ENCODE measurements at regions not wholly inside any gene's neighbourhood (a gene's known extent, or its start where the extent isn't known, plus 50 kb on each side); places are given as distances from the start of the nearest gene placed in this dataset.

DNA sequence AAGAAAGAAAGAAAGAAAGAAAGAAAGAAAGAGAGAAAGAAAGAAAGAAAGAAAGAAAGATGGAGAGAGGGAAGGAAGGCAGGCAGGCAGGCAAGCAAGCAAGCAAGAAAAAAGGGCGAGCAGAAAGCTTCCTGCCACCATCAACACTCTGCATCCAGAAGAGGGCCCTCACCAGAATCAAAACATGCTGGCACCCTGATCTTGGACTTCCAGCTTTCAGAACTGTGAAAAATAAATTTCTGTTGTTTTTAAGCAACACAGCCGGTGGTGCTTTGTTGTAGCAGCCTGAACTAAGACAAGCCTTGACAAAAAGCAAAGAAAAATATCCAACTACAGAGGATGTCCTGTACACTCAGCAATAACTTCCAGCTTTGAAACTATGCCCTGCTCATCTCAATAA lies 401.7 kb downstream of the LRATD1 start:
- Mint-ChIP-seq H3K4me1 (ENCODE audit: unreplicated experiment) (no peaks in the 10 kb centered on the region), H3K36me3 (ENCODE audit: low read depth, unreplicated experiment) (no peaks in the 10 kb centered on the region), H3K4me3 (ENCODE audit: unreplicated experiment) (no peak overlapping the region), H3K9me3 (ENCODE audit: unreplicated experiment) (no peaks in the 10 kb centered on the region), H3K27ac (ENCODE audit: unreplicated experiment) (no peak overlapping the region), H3K27me3 (ENCODE audit: unreplicated experiment) (no peaks in the 10 kb centered on the region)
- TF ChIP-seq CTCF (IDR thresholded peaks at IDR 0.05; ENCODE audit: unreplicated experiment), result no peak
- DNase-seq (ENCODE audit: low spot score), result no peak

- no peaks in the 10 kb centered on the region for H3K36me3 Mint-ChIP-seq (ENCODE audit: low read depth, unreplicated experiment)
- no peak for DNase-seq (ENCODE audit: low spot score)
- H3K4me1 Mint-ChIP-seq (ENCODE audit: unreplicated experiment), result no peaks in the 10 kb centered on the region
- H3K27ac Mint-ChIP-seq (ENCODE audit: unreplicated experiment), result no peak overlapping the region
- TF ChIP-seq CTCF (IDR thresholded peaks at IDR 0.05; ENCODE audit: unreplicated experiment), result no peak
- no peaks in the 10 kb centered on the region for H3K27me3 Mint-ChIP-seq (ENCODE audit: unreplicated experiment)
- H3K4me3 Mint-ChIP-seq (ENCODE audit: unreplicated experiment), result no peak overlapping the region
- H3K9me3 Mint-ChIP-seq (ENCODE audit: unreplicated experiment), result no peaks in the 10 kb centered on the region
Measured at GRCh38 chr2:15034860-15035259, 402.3 kb downstream of the LRATD1 start.

GRCh38 chr2:15038366-15039364 lies 406.1 kb downstream of the LRATD1 start:
- Mint-ChIP-seq H3K4me3 (ENCODE audit: unreplicated experiment) (no peak overlapping the region), H3K4me1 (ENCODE audit: unreplicated experiment) (no peaks in the 10 kb centered on the region), H3K9me3 (ENCODE audit: unreplicated experiment) (no peaks in the 10 kb centered on the region), H3K27ac (ENCODE audit: unreplicated experiment) (no peak overlapping the region), H3K36me3 (ENCODE audit: low read depth, unreplicated experiment) (no peaks in the 10 kb centered on the region), H3K27me3 (ENCODE audit: unreplicated experiment) (no peaks in the 10 kb centered on the region)
- no peak for TF ChIP-seq CTCF (IDR thresholded peaks at IDR 0.05; ENCODE audit: unreplicated experiment)
- DNase-seq (ENCODE audit: low spot score), result no peak

- Mint-ChIP-seq H3K27ac (ENCODE audit: unreplicated experiment) (no peak overlapping the region), H3K4me1 (ENCODE audit: unreplicated experiment) (no peaks in the 10 kb centered on the region), H3K9me3 (ENCODE audit: unreplicated experiment) (no peaks in the 10 kb centered on the region), H3K36me3 (ENCODE audit: low read depth, unreplicated experiment) (no peaks in the 10 kb centered on the region), H3K27me3 (ENCODE audit: unreplicated experiment) (no peaks in the 10 kb centered on the region), H3K4me3 (ENCODE audit: unreplicated experiment) (no peak overlapping the region)
- no peak for TF ChIP-seq CTCF (IDR thresholded peaks at IDR 0.05; ENCODE audit: unreplicated experiment)
- no peak for DNase-seq (ENCODE audit: low spot score)
Measured at GRCh38 chr2:15040429-15041084, 408.0 kb downstream of the LRATD1 start.

- no peak overlapping the region for H3K27ac Mint-ChIP-seq (ENCODE audit: unreplicated experiment)
- no peaks in the 10 kb centered on the region for H3K36me3 Mint-ChIP-seq (ENCODE audit: low read depth, unreplicated experiment)
- no peak for TF ChIP-seq CTCF (IDR thresholded peaks at IDR 0.05; ENCODE audit: unreplicated experiment)
- DNase-seq (ENCODE audit: low spot score), result no peak
- no peaks in the 10 kb centered on the region for H3K4me1 Mint-ChIP-seq (ENCODE audit: unreplicated experiment)
- H3K27me3 Mint-ChIP-seq (ENCODE audit: unreplicated experiment), result no peaks in the 10 kb centered on the region
- no peaks in the 10 kb centered on the region for H3K9me3 Mint-ChIP-seq (ENCODE audit: unreplicated experiment)
- H3K4me3 Mint-ChIP-seq (ENCODE audit: unreplicated experiment), result no peak overlapping the region
Measured at GRCh38 chr2:15041429-15041837, 408.9 kb downstream of the LRATD1 start.

All from endothelial cell (in vitro differentiated cells).